Esophagus muscularis mucosa (tissue), 3 donors: ENCODE measurements at regions not wholly inside any gene's neighbourhood (a gene's known extent, or its start where the extent isn't known, plus 50 kb on each side); places are given as distances from the start of the nearest gene placed in this dataset.
"Not testable (repeated sequence)": the region's sequence is repeated elsewhere in the genome, so short reads cannot be mapped to it uniquely, and the experiment has no call there.

Experiments
- POLR2AphosphoS5 ChIP-seq, 2 donors: sonication (generic); formaldehyde crosslinking; IDR thresholded peaks; one replicate each; pipeline ENCODE4 v1.6.1; 2017; ENCODE audit warnings: antibody characterized with exemption in 2 of 2
- TF ChIP-seq, protein P1 (sequence below), 3 experiments: fragments of 200-600 bp in 2 of 3; fragments of 450-650 bp in 1 of 3; sonication (generic) in 2 of 3; IDR thresholded peaks; one replicate each; pipeline ENCODE4 v1.5.1; 2017 to 2019; ENCODE audit warnings: antibody characterized with exemption in 3 of 3, mild to moderate bottlenecking in 2 of 3, moderate library complexity in 1 of 3

DNA sequence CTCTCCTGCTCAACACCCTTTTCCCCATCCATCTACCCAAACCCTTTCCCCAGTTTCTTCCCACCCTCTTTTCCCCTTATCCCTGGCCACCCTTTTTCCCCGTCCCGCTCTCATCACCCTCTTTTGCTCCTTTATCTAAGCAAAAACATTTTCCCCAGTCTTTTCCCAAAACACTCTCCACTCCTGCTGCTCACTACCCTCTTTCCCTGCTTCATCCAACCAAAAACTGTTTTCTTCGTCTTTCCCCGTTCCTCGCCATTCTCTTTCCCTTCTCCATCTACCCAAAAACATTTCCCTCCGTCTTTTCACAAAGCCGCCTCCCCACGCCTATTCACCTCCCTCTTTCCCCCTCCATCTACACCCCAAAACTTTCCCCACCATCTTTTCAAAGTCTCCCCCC is 80.9 kb upstream of the KCNJ18 start:
- TF ChIP-seq, protein P1, sequence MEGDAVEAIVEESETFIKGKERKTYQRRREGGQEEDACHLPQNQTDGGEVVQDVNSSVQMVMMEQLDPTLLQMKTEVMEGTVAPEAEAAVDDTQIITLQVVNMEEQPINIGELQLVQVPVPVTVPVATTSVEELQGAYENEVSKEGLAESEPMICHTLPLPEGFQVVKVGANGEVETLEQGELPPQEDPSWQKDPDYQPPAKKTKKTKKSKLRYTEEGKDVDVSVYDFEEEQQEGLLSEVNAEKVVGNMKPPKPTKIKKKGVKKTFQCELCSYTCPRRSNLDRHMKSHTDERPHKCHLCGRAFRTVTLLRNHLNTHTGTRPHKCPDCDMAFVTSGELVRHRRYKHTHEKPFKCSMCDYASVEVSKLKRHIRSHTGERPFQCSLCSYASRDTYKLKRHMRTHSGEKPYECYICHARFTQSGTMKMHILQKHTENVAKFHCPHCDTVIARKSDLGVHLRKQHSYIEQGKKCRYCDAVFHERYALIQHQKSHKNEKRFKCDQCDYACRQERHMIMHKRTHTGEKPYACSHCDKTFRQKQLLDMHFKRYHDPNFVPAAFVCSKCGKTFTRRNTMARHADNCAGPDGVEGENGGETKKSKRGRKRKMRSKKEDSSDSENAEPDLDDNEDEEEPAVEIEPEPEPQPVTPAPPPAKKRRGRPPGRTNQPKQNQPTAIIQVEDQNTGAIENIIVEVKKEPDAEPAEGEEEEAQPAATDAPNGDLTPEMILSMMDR (IDR thresholded peaks at IDR 0.05) = not testable (repeated sequence)
- not testable (repeated sequence) for TF ChIP-seq POLR2AphosphoS5 (IDR thresholded peaks at IDR 0.05)
